DND-41 (cell line): ENCODE measurements at regions not wholly inside any gene's neighbourhood (a gene's known extent, or its start where the extent isn't known, plus 50 kb on each side); places are given as distances from the start of the nearest gene placed in this dataset.

Experiments
- EZH2 ChIP-seq: IDR thresholded peaks from 3 replicates; pipeline ENCODE4 v1.6.1; 2012; ENCODE audit warnings: borderline replicate concordance, low read depth, mild to moderate bottlenecking, moderate library complexity, low read length, inconsistent platforms; ENCODE audit not compliant: severe bottlenecking
- TF ChIP-seq, protein P1 (sequence below): IDR thresholded peaks from 2 replicates; pipeline ENCODE4 v1.5.1; 2012; ENCODE audit warnings: borderline replicate concordance, low read length, moderate library complexity, mild to moderate bottlenecking; ENCODE audit not compliant: poor library complexity, severe bottlenecking; ENCODE audit errors: extremely low read depth

DNA sequence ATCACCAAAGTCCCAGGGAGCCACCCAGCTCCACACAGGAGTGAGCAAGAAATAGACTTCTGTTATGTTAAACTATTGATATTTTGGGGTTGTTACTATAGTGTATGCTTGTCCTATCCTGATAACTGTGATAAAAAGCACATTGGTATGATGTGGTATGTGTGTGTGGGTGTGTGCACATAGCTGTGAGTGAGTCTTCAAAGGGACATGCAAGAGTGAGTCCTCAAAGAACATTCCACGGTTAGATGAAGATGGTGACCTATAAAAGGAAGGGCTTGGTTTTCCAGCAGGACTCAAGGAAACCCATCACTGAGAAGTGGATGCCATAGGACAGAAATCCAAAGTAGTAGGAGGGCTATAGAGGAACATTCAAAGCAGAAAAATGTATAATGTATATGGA is 342.9 kb downstream of the TSN start:
- TF ChIP-seq, protein P1, sequence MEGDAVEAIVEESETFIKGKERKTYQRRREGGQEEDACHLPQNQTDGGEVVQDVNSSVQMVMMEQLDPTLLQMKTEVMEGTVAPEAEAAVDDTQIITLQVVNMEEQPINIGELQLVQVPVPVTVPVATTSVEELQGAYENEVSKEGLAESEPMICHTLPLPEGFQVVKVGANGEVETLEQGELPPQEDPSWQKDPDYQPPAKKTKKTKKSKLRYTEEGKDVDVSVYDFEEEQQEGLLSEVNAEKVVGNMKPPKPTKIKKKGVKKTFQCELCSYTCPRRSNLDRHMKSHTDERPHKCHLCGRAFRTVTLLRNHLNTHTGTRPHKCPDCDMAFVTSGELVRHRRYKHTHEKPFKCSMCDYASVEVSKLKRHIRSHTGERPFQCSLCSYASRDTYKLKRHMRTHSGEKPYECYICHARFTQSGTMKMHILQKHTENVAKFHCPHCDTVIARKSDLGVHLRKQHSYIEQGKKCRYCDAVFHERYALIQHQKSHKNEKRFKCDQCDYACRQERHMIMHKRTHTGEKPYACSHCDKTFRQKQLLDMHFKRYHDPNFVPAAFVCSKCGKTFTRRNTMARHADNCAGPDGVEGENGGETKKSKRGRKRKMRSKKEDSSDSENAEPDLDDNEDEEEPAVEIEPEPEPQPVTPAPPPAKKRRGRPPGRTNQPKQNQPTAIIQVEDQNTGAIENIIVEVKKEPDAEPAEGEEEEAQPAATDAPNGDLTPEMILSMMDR = no peak
- TF ChIP-seq EZH2 = no peak
